Ureter (tissue), 1 donor: ENCODE measurements at regions not wholly inside any gene's neighbourhood (a gene's known extent, or its start where the extent isn't known, plus 50 kb on each side); places are given as distances from the start of the nearest gene placed in this dataset.
"Not testable (repeated sequence)": the region's sequence is repeated elsewhere in the genome, so short reads cannot be mapped to it uniquely, and the experiment has no call there.

Experiments
- DNase-seq: peaks from one replicate; pipeline ENCODE4 v3.0.0-alpha.2; 2020; ENCODE audit warnings: low spot score
- donor health status: DM: yes; HTN: yes; CAD: no.

DNA sequence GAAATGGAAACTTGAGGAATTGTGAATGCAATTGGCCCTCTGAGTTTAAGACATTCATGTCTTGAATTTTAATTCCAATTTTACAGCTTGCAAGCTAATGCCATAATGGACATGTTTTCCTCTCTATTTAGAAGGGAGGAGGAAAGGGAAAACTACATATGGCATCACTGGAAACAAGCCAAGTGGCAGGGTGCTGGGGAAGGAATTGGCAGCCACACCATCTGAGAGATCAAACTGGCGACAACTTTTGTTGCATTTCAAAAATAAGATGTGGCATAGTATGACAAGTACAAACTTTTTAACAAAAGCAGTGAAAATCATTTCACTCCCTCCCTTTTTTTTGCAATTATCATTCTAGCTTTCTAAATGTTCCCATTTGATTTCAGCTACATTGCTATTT lies 615.6 kb downstream of the CENPC start:
- no peak for DNase-seq

DNA sequence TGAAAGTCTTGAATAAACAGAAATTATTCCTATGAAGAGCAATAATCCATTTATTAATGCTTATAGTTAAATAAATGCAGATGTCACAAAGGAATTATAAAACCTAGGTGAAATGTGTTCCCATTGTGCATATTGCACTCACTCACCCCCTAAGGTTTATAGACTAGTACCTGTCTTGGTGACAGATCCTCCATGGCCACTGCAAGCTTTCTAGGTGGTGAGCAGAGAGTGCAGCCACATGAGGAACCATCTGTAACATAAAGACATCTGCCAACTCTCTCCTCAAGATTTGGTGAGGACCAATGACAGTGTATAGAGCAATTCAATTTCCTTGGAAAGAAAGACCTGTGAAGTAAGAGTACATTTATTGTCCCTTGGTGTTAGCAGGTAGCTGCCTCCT lies 616.4 kb downstream of the CENPC start:
- not testable (repeated sequence) for DNase-seq

DNA sequence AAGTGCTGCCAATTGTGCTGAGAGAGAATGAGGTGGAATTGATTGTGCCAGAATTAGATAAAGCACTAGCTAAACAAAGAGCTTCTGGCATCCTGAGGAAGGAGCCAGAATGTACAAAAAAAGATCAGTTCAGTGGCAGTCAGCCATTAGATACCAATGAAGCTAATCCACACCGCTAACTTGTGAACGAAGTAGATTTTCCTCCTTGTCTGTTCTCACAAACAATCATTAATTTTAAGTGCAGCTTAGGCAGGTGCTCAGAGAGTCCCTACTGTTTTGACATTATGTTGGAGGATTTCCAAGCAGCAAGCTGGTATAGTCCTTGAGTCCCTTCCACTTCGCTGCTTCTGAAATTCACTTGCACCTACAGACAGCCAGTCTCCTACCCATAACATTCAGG lies 617.4 kb downstream of the CENPC start:
- DNase-seq = no peak

DNA sequence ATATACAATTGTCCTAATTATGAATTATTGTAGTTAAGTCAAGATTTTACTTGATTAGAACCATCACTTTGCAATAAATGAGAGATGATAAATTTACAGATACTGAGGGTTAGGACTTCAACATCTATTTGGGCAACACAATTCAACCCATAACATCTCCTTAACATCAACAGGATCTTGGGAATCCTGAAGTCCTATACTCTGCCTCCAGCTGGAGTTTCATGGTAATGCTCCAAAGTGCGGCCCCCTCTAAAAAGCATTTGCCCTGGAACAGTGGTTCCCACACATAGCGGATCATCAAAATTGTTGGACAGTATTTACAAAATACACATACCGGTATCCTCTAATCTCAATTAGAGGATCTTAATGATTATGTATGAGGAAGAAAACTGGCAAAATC lies 618.6 kb downstream of the CENPC start:
- no peak for DNase-seq

DNA sequence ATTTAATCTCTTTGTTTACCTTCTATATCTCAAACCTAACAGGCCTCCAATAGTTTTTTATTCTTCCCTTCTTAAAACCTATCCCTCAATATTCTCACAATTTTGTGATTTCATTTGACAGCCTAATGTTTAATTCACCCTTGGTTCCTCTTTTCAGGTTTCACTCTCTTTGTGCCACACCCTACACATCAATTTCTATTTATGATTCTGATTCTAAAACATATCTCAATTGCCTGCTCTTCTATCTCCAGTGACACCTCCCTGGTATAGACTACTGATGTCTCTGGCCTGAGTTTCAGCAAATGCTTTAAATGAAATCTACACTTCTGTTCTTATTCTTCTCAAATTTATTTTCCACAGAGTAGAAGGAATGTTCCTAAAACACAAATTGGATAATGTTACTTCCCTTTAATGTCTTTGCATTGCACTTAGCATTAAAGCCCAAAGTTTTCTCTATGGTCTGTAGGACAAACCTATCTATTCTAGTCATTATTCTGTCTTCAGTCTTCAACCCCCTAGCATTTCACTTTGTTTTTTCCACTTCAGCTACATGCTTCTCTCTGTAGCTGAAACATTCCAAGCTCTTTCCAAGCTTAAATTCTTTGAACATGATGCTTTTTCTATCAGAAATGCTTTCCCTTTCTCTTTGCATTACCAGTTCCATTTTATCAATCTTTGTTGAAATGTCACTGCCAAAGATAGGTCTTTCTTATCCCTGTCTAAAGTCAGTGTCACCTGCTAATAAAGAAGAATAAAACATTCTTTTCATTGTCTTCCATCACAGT lies 622.0 kb downstream of the CENPC start:
- no peak for DNase-seq

DNA sequence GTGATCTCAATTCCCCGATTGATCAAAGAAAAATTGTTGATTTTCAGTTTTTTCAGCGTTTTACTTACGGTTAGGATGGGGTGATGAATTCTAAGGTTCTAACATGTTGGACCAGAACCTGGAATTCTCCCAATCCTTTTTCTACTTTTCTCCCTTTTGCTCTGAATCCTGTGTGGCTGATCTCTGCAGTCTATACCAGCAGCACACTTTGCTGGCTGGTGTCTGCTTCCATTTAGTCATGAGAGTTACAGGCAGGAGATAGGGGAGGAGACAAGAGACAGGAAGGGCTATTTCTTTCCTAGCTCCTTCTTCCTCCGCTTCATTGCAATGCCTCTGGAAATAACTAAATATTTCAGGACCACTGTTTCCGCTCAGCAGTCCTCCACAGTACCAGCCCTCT lies 623.9 kb downstream of the CENPC start:
- no peak for DNase-seq

DNA sequence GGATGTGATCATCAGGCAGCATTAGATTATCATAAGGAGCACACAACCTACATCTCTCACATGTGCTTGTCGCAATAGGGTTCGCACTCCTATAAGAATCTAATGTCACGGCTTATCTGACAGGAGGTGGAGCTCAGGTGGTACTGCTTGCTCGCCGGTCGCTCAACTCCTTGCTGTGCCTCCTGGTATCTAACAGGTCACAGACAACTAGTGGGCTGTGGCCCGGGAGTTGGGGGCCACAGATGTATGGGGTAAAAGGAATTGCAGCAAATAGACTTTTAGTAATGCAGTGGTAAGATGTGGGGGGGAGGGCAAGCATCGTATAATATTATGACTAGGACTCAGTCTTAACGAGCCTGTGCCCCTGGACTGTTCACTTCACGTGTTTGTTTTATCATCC lies 624.8 kb downstream of the CENPC start:
- DNase-seq = no peak

DNA sequence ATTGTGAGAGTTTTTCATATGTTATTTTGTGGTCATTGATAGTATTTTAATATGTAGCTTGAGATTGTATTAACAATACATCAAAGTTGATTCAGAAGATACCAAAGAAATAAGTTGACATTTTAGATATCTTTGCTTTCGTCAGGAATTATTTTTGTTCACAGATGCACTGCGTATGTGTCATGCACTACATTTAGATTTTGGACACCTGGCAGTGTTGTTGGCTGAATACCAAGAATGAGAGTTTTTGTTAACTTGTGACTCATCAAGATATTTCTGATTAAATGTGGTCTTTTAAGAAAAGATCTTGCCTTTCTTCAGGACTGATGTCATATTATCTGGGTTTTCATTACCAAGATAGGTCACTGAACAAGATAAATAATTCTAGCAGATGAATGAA lies 633.4 kb downstream of the CENPC start:
- DNase-seq = no peak

DNA sequence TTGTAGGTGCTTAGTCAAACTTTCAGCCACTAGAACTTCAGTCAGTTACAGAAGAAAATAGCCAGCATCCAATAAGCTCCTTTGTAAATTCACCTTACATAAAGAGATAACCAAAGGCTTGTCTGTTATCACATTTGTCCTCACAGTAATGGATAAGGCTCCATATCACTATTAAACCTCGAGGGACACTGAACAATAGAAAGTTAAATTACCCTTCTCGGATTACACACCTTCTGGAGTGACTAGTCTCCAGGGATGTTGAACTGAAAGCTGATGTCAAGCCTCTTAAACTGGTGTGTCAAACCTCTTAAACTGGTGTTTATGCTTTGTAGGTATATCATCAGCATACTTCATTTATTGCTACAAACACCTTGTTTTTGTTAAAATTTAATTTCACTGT lies 639.0 kb downstream of the CENPC start:
- no peak for DNase-seq

DNA sequence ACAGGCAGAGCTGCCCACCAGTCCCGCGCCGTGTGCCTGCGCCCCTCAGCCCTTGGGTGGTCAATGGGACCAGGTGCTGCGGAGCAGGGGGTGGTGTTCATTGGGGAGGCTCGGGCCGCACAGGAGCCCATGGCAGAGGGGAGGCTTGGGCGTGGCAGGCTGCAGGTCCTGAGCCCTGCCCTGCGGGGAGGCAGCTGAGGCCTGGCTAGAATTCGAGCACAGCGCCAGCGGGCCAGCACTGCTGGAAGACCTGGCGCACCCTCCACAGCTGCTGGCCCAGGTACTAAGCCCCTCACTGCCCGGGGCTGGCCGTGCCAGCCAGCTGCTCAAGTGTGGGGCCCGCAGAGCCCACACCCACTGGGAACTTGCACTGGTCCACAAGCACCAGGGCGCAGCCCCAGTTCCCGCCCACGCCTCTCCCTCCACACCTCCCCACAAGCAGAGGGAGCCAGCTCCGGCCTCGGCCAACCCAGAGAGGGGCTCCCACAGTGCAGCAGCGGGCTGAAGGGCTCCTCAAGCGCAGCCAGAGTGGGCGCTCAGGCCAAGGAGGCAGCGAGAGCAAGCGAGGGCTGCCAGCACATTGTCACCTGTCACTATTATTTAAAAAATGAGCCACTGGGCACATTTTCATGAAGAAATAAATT lies 645.8 kb downstream of the CENPC start:
- DNase-seq = no peak

DNA sequence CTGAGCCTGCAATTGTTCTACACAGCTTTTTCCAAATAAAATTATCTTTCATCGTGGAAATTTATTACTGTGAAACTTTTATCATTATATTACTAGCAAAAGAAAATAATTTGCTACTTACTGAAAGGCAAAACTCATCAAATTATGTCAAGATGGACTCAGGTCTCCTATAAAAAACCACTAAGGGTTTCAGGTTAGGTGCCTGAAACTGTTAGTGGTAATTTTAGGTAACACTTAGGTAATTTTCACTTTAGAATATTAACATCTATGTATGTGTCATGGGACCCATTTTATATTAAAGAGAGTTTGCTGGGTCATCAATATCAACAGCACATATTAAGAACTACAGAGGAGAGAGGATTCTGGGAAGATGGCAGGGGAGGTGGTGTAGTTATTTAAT lies 651.5 kb downstream of the CENPC start:
- no peak for DNase-seq

DNA sequence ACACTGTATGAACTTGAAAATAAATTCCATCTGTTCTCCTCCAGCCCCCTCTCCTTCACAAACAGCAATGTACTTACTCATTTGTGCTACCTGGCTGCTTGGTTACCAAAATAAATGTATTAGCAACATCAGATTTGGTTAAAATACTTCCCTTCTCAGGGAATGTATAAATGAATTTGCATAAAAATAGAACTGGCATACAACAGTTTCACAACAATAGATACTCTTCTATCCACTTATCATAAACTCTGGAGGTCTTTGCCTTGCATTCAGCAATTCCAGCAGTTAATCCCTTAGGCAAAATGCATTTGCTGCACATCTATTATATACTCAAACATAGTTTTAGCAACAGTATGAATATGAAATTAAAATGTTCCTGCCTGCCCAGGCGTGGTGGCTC lies 658.2 kb downstream of the CENPC start:
- DNase-seq = no peak

DNA sequence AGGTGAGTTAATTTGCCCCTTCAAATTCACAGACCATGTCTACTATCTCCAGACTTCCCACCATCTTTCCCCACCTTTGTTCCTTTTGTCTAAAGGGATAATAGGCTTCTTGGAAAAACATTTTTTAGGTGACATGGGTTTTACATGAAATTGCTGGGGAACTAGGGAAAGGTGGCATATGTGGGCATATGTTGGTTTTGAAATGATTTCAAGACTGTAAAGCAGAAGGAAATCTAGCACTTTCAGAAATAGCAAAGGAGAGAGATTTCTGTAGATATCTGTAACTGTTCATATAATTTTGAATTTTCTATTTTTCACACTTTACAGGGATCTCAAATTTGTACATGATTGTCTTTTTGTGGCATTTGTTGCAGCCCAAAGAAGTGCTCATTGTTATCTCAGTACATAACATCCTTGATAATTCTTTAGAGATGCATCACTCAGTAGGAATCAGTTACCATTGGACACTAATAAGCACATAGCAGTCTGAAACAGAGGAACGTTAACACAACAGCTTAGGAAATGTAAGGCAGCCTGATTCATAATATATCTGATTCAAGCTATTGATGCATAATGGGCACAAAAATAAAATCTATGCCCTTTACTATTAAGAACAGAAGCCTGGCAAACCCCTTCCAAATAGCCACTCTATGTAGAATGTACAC lies 659.7 kb downstream of the CENPC start:
- no peak for DNase-seq

DNA sequence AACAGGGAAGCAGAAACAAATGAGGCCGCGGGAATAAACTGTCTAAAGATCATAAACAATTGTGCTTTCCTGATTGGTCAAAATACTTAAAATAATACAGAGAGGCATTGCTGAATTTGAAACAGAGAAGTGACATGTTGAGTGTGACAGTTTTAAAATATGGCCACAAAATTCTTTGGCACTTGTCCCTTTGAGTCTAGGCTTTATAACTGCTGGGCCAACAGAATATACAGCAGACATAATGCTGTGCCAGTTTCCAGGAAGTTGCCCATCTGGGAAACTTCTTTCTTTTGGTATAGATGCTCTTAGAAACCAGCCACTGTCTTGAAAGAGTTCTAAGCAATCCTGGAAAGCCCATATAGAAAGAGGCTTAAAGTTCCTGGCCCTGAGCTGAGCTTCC lies 668.4 kb downstream of the CENPC start:
- no peak for DNase-seq

DNA sequence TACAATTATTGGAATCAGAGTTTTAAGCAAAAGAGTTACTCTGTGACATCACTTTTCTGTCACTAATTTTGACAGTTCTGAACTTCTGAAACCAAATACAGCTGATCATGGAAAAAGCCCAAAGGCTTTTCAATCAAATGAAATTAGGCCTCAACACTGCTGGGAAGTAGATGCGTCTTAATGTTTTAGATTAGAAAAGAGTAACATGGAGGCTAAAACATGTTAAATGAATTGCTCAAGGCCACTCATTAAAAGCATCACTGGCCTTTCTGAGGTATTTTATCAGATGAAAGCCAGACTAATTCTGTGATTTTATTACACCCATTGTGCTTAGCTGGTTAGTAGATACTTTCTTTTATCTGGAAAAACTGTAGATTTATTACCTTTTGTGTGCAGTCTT lies 672.6 kb downstream of the CENPC start:
- DNase-seq = no peak

DNA sequence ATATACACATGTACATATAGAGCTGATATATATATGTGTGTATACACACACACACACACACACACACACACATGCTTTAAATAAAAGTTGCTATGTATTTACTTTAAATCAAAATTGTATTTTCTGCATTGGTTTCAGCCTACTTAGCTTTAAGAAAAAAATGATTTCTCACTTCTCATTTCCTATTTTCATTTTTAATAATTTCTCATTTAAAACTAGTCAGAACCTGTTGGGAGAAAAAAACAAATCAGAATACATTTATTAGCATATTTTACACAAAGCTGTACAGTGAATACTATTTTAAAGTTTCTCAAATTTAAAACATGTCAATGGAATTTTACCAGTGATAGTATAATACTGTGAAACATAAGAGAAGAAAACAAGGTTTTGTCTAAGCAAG lies 681.8 kb downstream of the CENPC start:
- no peak for DNase-seq

DNA sequence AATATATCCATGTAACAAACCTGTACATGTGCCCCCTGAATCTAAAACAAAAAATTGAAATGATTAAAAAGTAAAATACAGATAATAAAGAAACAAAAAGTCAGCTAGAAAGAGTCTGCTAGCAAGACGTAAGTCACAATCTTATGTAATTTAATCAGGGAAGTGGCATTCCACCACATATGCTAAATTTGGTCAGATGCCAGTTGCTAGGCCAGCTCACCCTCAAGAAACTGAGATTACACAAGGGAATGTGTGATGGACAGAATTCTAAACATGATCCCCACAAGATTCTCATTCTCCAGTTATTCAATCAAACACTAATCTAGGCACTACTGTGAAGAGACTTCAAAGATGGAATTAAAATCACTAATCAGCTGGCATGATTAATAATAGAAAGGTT lies 689.3 kb downstream of the CENPC start:
- DNase-seq = no peak

DNA sequence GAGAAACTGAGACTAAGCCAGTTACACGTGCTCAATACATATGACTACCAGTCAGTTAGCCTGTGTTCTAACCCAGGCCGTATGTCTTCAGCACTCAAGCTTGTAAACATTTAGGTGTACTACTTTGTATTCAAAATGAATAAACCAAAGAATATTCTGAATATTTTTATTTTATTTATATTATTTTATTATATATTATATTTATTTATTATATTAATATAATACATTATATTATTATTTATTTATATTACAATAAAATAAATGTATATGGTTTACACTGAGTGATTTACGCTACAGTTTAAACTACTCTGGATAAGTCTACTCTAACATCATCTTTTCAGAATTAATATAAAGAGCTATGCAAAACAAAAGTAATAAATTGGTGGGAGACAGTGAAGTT lies 691.5 kb downstream of the CENPC start:
- DNase-seq = no peak

DNA sequence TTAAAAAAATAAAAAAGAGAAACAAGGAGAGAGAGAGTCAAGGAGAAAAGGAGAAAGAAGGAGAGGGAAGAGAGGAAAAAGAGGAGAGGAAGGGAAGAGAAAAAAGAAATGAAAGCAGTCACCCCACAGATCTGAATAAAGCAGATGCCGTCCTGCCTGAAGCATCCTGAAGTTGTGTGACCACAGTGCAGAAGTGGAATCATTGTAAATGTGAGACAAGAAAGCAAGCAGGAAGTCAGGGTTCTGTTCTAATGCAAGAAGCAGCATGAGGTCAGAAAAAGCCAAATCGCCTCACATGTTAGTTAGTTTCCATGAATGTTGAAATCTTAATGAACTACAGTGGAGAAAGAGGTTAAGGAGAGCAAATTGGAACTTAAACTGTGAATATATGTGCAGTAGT lies 692.5 kb downstream of the CENPC start:
- no peak for DNase-seq

DNA sequence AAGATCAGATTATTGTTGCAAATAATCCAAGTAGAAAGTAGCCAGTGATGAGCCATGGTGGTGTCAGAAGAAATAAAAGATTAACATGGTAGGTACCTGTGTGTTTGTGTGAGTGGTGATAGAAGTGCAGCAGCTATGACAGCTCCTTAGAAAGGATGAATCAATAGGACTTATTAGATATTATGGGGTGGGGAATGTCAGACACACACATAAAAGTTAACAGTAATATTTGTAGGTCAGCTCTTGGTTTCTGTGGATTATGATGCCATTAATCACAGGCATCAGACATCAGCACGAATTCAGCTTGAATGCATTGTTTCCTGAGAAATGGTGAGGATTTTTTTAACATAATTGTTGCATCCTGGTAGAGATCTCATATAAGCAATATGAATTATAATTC lies 695.7 kb downstream of the CENPC start:
- DNase-seq = no peak

DNA sequence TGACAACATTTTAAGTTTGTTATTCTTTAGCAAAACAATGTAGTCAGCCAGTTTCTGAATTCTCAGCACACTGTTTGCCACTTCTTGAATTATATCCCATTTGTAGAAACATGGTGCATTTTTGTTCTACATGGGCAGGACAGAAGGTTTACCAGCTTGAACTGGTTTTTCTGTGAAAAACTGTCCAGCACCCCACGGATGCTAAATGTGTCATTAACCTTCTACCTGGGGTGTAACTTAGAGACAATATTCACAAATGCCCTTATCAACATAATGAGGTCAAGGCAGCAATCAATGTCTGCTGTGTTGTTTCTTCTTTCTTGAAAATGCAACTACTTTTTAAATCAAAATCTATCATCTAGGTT lies 702.6 kb downstream of the CENPC start:
- no peak for DNase-seq

DNA sequence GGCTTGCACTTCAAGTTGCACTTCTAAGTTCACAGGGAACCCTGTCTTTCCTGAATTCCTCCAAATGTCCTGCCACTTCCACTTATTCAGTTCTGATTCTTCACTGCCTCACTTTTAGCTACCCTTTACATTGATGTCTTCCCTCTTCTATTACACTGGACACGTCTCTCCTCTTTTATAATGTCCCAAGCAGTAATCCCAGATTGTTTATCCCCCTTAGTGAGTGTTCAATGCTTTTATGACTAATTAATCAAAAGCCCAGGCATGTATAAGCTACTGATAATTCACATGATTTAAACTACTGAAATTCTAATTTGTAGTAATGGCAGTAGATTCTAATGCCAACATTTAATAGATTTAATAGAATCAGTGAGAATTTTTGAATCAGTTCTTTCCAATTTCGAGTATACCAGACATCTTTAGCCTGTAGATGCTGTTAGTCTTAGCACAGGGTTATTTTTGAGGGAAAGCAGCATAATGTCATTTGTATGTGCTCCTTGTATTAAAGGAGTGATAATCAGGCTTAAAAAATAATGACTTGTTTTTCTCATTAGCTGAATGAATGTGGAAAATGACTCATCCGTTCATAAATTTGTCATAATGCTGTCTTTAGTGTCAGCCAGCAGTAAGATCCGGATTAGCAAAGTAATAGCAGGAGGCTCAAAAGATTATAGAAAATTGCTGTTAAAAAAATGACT lies 703.1 kb downstream of the CENPC start:
- no peak for DNase-seq

DNA sequence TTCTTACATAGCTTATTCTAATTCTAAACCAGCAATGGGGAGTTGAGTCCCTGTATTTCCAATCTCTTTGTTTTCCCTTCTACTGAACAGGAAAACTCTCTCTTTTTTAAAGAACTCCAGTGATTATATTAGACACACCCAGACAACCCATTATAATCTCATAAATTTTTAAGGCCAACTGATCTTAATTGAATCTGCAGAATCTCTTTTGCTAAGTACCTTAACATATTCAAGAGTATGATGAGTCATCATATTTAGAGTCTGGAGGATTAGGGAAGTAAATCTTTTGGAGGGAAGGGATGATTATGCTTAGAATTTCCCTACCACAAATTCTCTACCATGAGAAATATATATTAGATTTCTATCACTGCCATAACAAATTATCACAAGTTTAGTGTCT lies 705.1 kb downstream of the CENPC start:
- DNase-seq = no peak
